ENCODE measurements at regions not wholly inside any gene's neighbourhood (a gene's known extent, or its start where the extent isn't known, plus 50 kb on each side); places are given as distances from the start of the nearest gene placed in this dataset.

DNA sequence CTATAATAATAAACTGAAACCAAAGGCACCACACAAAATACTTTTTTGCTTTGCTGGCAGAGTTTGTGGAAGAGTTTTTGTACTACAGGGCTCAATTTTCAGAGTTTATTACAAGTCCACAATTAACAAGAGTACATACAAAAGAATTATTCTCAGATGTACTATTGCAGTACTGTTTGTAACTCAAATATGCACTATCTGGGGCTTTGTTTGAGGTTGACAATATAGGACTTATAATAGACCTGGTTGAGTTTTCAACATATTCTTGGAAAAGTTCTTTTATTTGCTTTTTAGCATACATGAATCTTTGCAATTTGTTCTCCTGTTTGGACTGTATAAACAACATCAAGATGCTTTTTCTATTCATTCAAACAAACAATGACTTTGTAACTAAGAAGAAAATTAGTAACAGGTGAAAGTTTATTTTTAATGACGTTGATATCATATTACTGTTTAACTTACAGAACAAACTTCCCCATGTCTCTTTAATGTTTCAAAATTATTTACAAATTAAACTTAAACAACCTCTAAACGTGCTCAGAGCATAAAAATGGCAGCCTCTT, 407.4 kb upstream of the PRICKLE1 start:
- WGBS, 2 donors = 43 to 54% methylated on average over 2 of the region's 2 CpGs

DNA sequence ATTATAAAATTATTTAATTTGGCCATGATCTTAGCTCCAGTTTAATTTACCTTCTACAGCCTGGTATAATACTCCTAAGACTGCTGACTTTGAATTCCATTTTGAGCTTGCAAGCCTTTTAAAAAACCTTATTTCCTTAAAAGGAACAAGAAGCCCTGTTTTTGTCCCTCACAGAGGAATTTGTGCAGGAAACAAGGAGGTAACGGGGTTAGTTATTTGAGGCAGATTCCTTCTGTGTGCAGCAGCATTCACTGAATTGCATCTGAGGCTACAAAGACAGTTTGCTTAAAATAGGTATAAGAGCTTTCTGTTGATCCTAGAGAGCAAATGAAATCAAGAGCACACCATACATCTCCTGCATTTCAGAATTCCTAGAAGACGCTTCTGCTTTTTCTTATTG, 403.3 kb upstream of the PRICKLE1 start:
- ATAC-seq (ENCODE audit: insufficient read depth, low FRiP score) = no peak
- H3K27ac ChIP-seq (ENCODE audit: low read depth in 1 of 2, low read length in 1 of 2) = no peak overlapping the region

More for the DNA sequence above, 407.4 kb upstream of the PRICKLE1 start:
- H3K9me3 ChIP-seq (ENCODE audit: control insufficient read depth in 4 of 4, insufficient read depth in 3 of 4, low read length in 3 of 4) = peaks cover 0 to 2% (median 0%) of the 10 kb centered on the region in 4 donors
- TF ChIP-seq CTCF (IDR thresholded peaks at IDR 0.05; ENCODE audit: control extremely low read depth, extremely low read depth) = no peak
- ATAC-seq (ENCODE audit: insufficient read depth, low FRiP score) = no peak
- peaks cover 0 to 5% (median 0%) of the 10 kb centered on the region in 5 donors for H3K4me1 ChIP-seq (ENCODE audit: control insufficient read depth in 5 of 5, insufficient read depth in 5 of 5, low read length in 5 of 5)
- DNase-seq = peak in 1 of 3 donors; percentile 26
- H3K27ac ChIP-seq (ENCODE audit: low read depth in 1 of 2, low read length in 1 of 2) = no peak overlapping the region
- no peaks in the 10 kb centered on the region for H3K36me3 ChIP-seq (ENCODE audit: control insufficient read depth in 4 of 4, insufficient read depth in 4 of 4, low read length in 4 of 4)
- H3K27me3 ChIP-seq (ENCODE audit: control insufficient read depth in 3 of 3, insufficient read depth in 3 of 3, low read length in 2 of 3) = no peaks in the 10 kb centered on the region
- no peak overlapping the region for H3K4me3 ChIP-seq
- H3K9ac ChIP-seq (ENCODE audit: insufficient read depth in 1 of 2, low read length in 2 of 2) = no peak overlapping the region

DNA sequence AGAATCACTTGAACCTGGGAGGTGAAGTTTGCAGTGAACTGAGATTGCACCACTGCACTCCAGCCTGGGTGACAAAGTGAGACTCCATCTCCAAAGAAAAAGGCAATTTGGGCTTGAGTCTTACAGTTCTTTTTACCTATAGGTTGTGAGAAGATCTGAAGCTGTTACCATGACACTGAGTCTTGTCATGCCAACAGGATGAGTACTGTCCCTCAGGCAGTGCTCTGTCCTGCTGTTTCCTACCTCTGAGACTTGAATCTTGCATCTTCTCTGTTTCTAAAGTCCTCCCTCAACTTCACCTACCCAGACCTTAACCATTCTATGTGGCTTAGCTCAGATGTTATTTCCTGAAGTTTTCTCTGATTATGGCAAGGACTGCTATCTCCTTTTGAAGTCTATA, 400.8 kb upstream of the PRICKLE1 start:
- no peak for DNase-seq
- Histone ChIP-seq H3K4me1 (ENCODE audit: control insufficient read depth in 5 of 5, insufficient read depth in 5 of 5, low read length in 5 of 5) (no peaks in the 10 kb centered on the region), H3K27ac (ENCODE audit: low read depth in 1 of 2, low read length in 1 of 2) (no peak overlapping the region), H3K36me3 (ENCODE audit: control insufficient read depth in 4 of 4, insufficient read depth in 4 of 4, low read length in 4 of 4) (no peaks in the 10 kb centered on the region), H3K4me3 (no peak overlapping the region), H3K9ac (ENCODE audit: insufficient read depth in 1 of 2, low read length in 2 of 2) (no peak overlapping the region), H3K27me3 (ENCODE audit: control insufficient read depth in 3 of 3, insufficient read depth in 3 of 3, low read length in 2 of 3) (no peaks in the 10 kb centered on the region), H3K9me3 (ENCODE audit: control insufficient read depth in 4 of 4, insufficient read depth in 3 of 4, low read length in 3 of 4) (no peaks in the 10 kb centered on the region)
- no peak for ATAC-seq (ENCODE audit: insufficient read depth, low FRiP score)
- no peak for TF ChIP-seq CTCF (IDR thresholded peaks at IDR 0.05; ENCODE audit: control extremely low read depth, extremely low read depth)

More for the DNA sequence above, 403.3 kb upstream of the PRICKLE1 start:
- Histone ChIP-seq H3K4me1 (ENCODE audit: control insufficient read depth in 5 of 5, insufficient read depth in 5 of 5, low read length in 5 of 5) (peaks cover 0 to 5% (median 0%) of the 10 kb centered on the region in 5 donors), H3K36me3 (ENCODE audit: control insufficient read depth in 4 of 4, insufficient read depth in 4 of 4, low read length in 4 of 4) (no peaks in the 10 kb centered on the region), H3K4me3 (no peak overlapping the region), H3K27me3 (ENCODE audit: control insufficient read depth in 3 of 3, insufficient read depth in 3 of 3, low read length in 2 of 3) (no peaks in the 10 kb centered on the region), H3K9ac (ENCODE audit: insufficient read depth in 1 of 2, low read length in 2 of 2) (no peak overlapping the region), H3K9me3 (ENCODE audit: control insufficient read depth in 4 of 4, insufficient read depth in 3 of 4, low read length in 3 of 4) (no peaks in the 10 kb centered on the region)
- WGBS, 2 donors = 89 to 96% methylated on average over 2 of the region's 2 CpGs
- no peak for DNase-seq
- no peak for TF ChIP-seq CTCF (IDR thresholded peaks at IDR 0.05; ENCODE audit: control extremely low read depth, extremely low read depth)

GRCh38 chr12:42987216-42987650, 397.7 kb upstream of the PRICKLE1 start:
- no peak for ATAC-seq (ENCODE audit: insufficient read depth, low FRiP score)
- Histone ChIP-seq H3K36me3 (ENCODE audit: control insufficient read depth in 4 of 4, insufficient read depth in 4 of 4, low read length in 4 of 4) (no peaks in the 10 kb centered on the region), H3K9me3 (ENCODE audit: control insufficient read depth in 4 of 4, insufficient read depth in 3 of 4, low read length in 3 of 4) (no peaks in the 10 kb centered on the region), H3K27me3 (ENCODE audit: control insufficient read depth in 3 of 3, insufficient read depth in 3 of 3, low read length in 2 of 3) (no peaks in the 10 kb centered on the region), H3K4me1 (ENCODE audit: control insufficient read depth in 5 of 5, insufficient read depth in 5 of 5, low read length in 5 of 5) (no peaks in the 10 kb centered on the region), H3K27ac (ENCODE audit: low read depth in 1 of 2, low read length in 1 of 2) (no peak overlapping the region), H3K4me3 (no peak overlapping the region), H3K9ac (ENCODE audit: insufficient read depth in 1 of 2, low read length in 2 of 2) (no peak overlapping the region)
- no peak for TF ChIP-seq CTCF (IDR thresholded peaks at IDR 0.05; ENCODE audit: control extremely low read depth, extremely low read depth)
- no peak for DNase-seq
- 84 to 88% methylated on average over 9 of the region's 9 CpGs for WGBS, 2 donors

Measured in lung (tissue), 11 donors.